Natural killer cell (primary cell): ENCODE measurements at regions not wholly inside any gene's neighbourhood (a gene's known extent, or its start where the extent isn't known, plus 50 kb on each side); places are given as distances from the start of the nearest gene placed in this dataset.

Experiments used
- ATAC-seq, 3 donors: fragments of 150-1000 bp in 2 of 3; fragments of 200-7000 bp in 1 of 3; cut with Tn5 transposase; 1 replicate in 1 of 3; 2 replicates in 2 of 3; pipeline ENCODE4 v1.10.0; 2021; ENCODE audit warnings: mild to moderate bottlenecking in 2 of 3, moderate library complexity in 2 of 3
- DNase-seq, 2 donors: peaks; one replicate each; pipeline versions ENCODE4 v3.0.0 to v3.0.0-alpha.2; 2013 to 2021; ENCODE audit warnings: mixed read lengths in 1 of 2
- H3K27ac ChIP-seq: one replicate; pipeline ENCODE4 v1.5.1; 2013; ENCODE audit warnings: mild to moderate bottlenecking, low read length
- H3K27me3 ChIP-seq: one replicate; pipeline ENCODE4 v1.6.1; 2013; ENCODE audit warnings: low read length; ENCODE audit not compliant: control insufficient read depth, insufficient read depth
- H3K36me3 ChIP-seq: one replicate; pipeline ENCODE4 v1.6.1; 2013; ENCODE audit warnings: low read length; ENCODE audit not compliant: control insufficient read depth, insufficient read depth
- H3K4me1 ChIP-seq: one replicate; pipeline ENCODE4 v1.6.1; 2013; ENCODE audit warnings: low read length; ENCODE audit not compliant: control insufficient read depth, insufficient read depth
- H3K4me3 ChIP-seq: one replicate; pipeline ENCODE4 v1.5.1; 2013; ENCODE audit warnings: low read length
- H3K9me3 ChIP-seq: one replicate; pipeline ENCODE4 v1.6.1; 2013; ENCODE audit warnings: low read length; ENCODE audit not compliant: control insufficient read depth, insufficient read depth
- H3K27ac Mint-ChIP-seq, 2 donors: one replicate each; pipeline ENCODE4 v1.8.0; 2022; ENCODE audit warnings: mild to moderate bottlenecking in 2 of 2, mixed read lengths in 2 of 2, moderate library complexity in 1 of 2
- H3K27me3 Mint-ChIP-seq, 2 donors: one replicate each; pipeline ENCODE4 v1.8.0; 2022; ENCODE audit warnings: low read depth in 2 of 2, mixed read lengths in 2 of 2
- H3K36me3 Mint-ChIP-seq: one replicate; pipeline ENCODE4 v1.8.0; 2022; ENCODE audit warnings: mixed read lengths
- H3K4me1 Mint-ChIP-seq, 2 donors: one replicate each; pipeline ENCODE4 v1.8.0; 2022; ENCODE audit warnings: mixed read lengths in 2 of 2
- H3K4me3 Mint-ChIP-seq: one replicate; pipeline ENCODE4 v1.8.0; 2022; ENCODE audit warnings: mild to moderate bottlenecking, moderate library complexity, mixed read lengths
- H3K9me3 Mint-ChIP-seq, 2 donors: one replicate each; pipeline ENCODE4 v1.8.0; 2022; ENCODE audit warnings: mixed read lengths in 2 of 2
- WGBS: methylation state at CpG from one replicate; pipeline ENCODE4 v1.1.7; 2013; ENCODE audit warnings: missing lambda C conversion rate; ENCODE audit not compliant: insufficient coverage; 5-methylcytosine and 5-hydroxymethylcytosine counted together
- intact Hi-C: fragments of 100-400 bp; cut with micrococcal nuclease; formaldehyde crosslinking; loops from one replicate; pipeline ENCODE4 v1.14.2; 2022
- TF ChIP-seq, protein P1 (sequence below): fragments of 200-600 bp; IDR thresholded peaks from one replicate; pipeline ENCODE4 v1.8.0; 2022; ENCODE audit warnings: antibody characterized with exemption

DNA sequence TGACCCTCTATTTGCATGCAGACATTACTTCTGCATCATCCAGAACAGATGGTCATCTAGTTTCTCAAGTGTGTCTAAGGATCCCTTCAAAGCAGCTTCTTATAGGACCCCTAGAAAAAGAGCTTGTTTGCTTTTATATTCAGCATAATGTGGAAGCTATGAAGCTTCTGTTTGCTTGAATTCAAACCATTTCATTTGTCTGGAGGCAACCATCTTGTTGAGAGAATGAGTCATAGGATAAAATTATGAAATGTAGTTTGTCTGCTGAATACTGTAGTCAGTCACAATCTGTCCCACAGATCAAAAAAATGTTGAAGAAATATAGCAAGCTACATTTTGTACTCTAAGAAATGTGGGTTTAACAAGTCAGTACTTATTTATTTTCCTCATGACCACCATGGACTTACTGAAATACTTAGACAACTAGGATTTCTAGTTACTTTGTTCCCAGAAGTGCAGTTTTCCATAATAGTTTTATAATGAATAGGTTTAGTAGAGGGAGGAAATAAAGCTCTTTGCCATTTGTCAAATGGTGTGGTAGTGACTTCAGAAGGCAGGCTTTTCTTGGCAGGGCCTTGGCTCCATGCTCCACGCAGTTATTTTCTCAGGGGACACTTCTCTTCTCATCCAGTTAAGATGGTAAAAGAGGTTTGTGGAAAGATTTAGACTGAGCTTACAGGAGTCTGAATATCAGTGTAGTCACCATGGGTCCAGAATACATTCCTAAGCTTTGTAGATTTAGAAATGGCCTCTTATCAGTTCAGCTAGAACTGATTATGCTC lies 74.8 kb upstream of the DEPDC1 start:
- Mint-ChIP-seq H3K9me3 (peaks cover 5% of the 10 kb centered on the region in 2 donors), H3K4me1 (no peaks in the 10 kb centered on the region), H3K4me3 (no peak overlapping the region), H3K36me3 (no peaks in the 10 kb centered on the region), H3K27me3 (no peaks in the 10 kb centered on the region), H3K27ac (no peak overlapping the region)
- WGBS = 83% methylated on average over 1 of the region's 1 CpG
- intact Hi-C loops = no loop called here
- no peaks in the 10 kb centered on the region for H3K4me1 ChIP-seq
- DNase-seq = no peak
- H3K36me3 ChIP-seq = no peaks in the 10 kb centered on the region
- TF ChIP-seq, protein P1, sequence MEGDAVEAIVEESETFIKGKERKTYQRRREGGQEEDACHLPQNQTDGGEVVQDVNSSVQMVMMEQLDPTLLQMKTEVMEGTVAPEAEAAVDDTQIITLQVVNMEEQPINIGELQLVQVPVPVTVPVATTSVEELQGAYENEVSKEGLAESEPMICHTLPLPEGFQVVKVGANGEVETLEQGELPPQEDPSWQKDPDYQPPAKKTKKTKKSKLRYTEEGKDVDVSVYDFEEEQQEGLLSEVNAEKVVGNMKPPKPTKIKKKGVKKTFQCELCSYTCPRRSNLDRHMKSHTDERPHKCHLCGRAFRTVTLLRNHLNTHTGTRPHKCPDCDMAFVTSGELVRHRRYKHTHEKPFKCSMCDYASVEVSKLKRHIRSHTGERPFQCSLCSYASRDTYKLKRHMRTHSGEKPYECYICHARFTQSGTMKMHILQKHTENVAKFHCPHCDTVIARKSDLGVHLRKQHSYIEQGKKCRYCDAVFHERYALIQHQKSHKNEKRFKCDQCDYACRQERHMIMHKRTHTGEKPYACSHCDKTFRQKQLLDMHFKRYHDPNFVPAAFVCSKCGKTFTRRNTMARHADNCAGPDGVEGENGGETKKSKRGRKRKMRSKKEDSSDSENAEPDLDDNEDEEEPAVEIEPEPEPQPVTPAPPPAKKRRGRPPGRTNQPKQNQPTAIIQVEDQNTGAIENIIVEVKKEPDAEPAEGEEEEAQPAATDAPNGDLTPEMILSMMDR = no peak
- no peak for ATAC-seq
- H3K27ac ChIP-seq = no peak overlapping the region
- H3K9me3 ChIP-seq = no peaks in the 10 kb centered on the region
- H3K4me3 ChIP-seq = no peak overlapping the region
- H3K27me3 ChIP-seq = no peaks in the 10 kb centered on the region

DNA sequence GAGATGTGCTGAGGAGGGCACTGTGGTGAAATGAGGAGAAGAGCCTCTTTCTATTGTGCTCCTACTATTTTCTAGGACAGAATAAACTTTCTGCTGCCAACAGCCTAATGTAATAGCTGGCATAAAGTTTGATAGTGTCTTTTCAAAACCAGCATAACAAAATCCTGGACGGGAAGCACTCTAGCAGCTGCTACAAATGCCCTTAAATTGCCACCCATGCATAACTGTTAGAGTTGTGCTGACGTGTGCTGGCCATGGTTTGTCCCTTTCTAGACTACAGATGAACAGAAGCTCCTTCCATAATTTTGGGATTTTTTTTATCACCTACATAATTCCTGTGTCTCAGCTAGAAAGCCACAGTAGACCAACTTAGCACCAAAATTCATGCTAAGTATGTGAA lies 88.5 kb upstream of the DEPDC1 start:
- no peaks in the 10 kb centered on the region for H3K27me3 ChIP-seq
- Mint-ChIP-seq H3K27ac (no peak overlapping the region), H3K36me3 (no peaks in the 10 kb centered on the region), H3K27me3 (no peaks in the 10 kb centered on the region), H3K9me3 (peaks cover 0 to 3% of the 10 kb centered on the region in 2 donors), H3K4me3 (no peak overlapping the region), H3K4me1 (no peaks in the 10 kb centered on the region)
- ATAC-seq (no peak), DNase-seq (no peak)
- 79% methylated on average over 2 of the region's 2 CpGs for WGBS
- intact Hi-C loops = no loop called here
- H3K9me3 ChIP-seq = no peaks in the 10 kb centered on the region
- no peaks in the 10 kb centered on the region for H3K4me1 ChIP-seq
- H3K36me3 ChIP-seq = no peaks in the 10 kb centered on the region
- no peak overlapping the region for H3K4me3 ChIP-seq
- no peak overlapping the region for H3K27ac ChIP-seq
- TF ChIP-seq, protein P1 = no peak

DNA sequence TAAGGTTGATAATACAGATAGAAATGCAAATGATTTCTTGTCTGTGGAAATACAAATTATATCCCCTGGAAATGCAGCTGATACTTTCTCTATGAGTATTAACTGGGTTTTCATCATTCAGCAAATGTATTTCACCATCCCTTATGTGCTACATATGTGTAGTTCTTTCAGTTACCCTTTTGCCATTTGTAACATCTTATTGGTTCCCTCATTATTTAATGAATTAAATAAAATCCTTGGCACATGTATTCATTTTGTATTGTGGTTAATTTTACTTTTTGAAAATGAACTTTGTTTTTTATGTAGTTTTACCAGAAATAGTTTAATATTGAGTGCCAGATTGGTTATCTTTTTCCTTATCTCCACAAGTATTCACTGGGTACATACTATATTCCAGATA lies 89.9 kb upstream of the DEPDC1 start:
- no peak overlapping the region for H3K27ac Mint-ChIP-seq
- H3K27me3 ChIP-seq = no peaks in the 10 kb centered on the region
- no peaks in the 10 kb centered on the region for H3K9me3 ChIP-seq
- intact Hi-C loops = no loop called here
- no peak for ATAC-seq
- no peaks in the 10 kb centered on the region for H3K36me3 ChIP-seq
- no peaks in the 10 kb centered on the region for H3K4me1 ChIP-seq
- no peak for DNase-seq
- no peaks in the 10 kb centered on the region for H3K36me3 Mint-ChIP-seq
- H3K27ac ChIP-seq = no peak overlapping the region
- H3K27me3 Mint-ChIP-seq = no peaks in the 10 kb centered on the region
- TF ChIP-seq, protein P1 = no peak
- H3K4me3 Mint-ChIP-seq = no peak overlapping the region
- no peaks in the 10 kb centered on the region for H3K4me1 Mint-ChIP-seq
- no peak overlapping the region for H3K4me3 ChIP-seq
- peaks cover 0 to 8% of the 10 kb centered on the region in 2 donors for H3K9me3 Mint-ChIP-seq

DNA sequence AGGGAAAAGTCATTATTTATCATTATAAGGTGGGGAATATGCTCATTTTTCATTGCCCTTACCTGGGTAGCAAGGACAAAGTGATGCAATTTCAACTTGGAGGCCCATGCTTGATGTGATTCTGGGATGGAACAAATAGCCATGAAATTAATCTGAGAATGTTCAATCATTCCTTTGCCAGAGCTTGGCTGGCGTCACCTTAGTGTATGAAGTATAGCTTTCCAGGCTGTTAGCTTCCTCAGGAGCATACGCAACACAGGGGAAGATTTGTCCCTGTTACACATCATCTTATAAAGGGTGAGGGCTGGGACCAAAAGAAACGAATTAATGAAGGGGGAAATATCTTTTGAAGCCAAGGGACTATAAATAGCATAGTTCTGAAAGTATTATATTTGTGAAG lies 91.4 kb upstream of the DEPDC1 start:
- H3K4me3 ChIP-seq = no peak overlapping the region
- intact Hi-C loops = no loop called here
- Mint-ChIP-seq H3K4me1 (no peaks in the 10 kb centered on the region), H3K36me3 (no peaks in the 10 kb centered on the region), H3K4me3 (no peak overlapping the region), H3K9me3 (peaks cover 0 to 8% of the 10 kb centered on the region in 2 donors), H3K27ac (no peak overlapping the region), H3K27me3 (no peaks in the 10 kb centered on the region)
- no peaks in the 10 kb centered on the region for H3K9me3 ChIP-seq
- no peak overlapping the region for H3K27ac ChIP-seq
- no peak for DNase-seq
- no peaks in the 10 kb centered on the region for H3K36me3 ChIP-seq
- no peak for ATAC-seq
- no peaks in the 10 kb centered on the region for H3K27me3 ChIP-seq
- TF ChIP-seq, protein P1 = no peak
- no peaks in the 10 kb centered on the region for H3K4me1 ChIP-seq
- 75% methylated on average over 3 of the region's 3 CpGs for WGBS
